Adipocyte (in vitro differentiated cells): ENCODE measurements at regions not wholly inside any gene's neighbourhood (a gene's known extent, or its start where the extent isn't known, plus 50 kb on each side); places are given as distances from the start of the nearest gene placed in this dataset.

Experiments used
- DNase-seq: peaks from one replicate; pipeline ENCODE4 v3.0.0-alpha.2; 2015; ENCODE audit warnings: low read depth
- H3K27me3 ChIP-seq: replicated peaks from 2 replicates; pipeline ENCODE4 v1.7.0; 2013; ENCODE audit warnings: mild to moderate bottlenecking, low read length, moderate library complexity; ENCODE audit not compliant: control insufficient read depth, insufficient read depth
- H3K36me3 ChIP-seq: 2 replicates; pipeline ENCODE4 v1.7.0; 2013; ENCODE audit warnings: low read length, mild to moderate bottlenecking, moderate library complexity; ENCODE audit not compliant: control insufficient read depth, insufficient read depth, severe bottlenecking
- H3K4me1 ChIP-seq: 2 replicates; pipeline ENCODE4 v1.7.0; 2013; ENCODE audit warnings: mild to moderate bottlenecking, low read length, moderate library complexity; ENCODE audit not compliant: control insufficient read depth, insufficient read depth
- H3K4me3 ChIP-seq: 2 replicates; pipeline ENCODE4 v1.7.0; 2013; ENCODE audit warnings: mild to moderate bottlenecking, low read length, moderate library complexity
- H3K9ac ChIP-seq: 2 replicates; pipeline ENCODE4 v1.7.0; 2013; ENCODE audit warnings: mild to moderate bottlenecking, low read length, moderate library complexity
- H3K9me3 ChIP-seq: 2 replicates; pipeline ENCODE4 v1.7.0; 2013; ENCODE audit warnings: mild to moderate bottlenecking, low read length, moderate library complexity; ENCODE audit not compliant: control insufficient read depth

DNA sequence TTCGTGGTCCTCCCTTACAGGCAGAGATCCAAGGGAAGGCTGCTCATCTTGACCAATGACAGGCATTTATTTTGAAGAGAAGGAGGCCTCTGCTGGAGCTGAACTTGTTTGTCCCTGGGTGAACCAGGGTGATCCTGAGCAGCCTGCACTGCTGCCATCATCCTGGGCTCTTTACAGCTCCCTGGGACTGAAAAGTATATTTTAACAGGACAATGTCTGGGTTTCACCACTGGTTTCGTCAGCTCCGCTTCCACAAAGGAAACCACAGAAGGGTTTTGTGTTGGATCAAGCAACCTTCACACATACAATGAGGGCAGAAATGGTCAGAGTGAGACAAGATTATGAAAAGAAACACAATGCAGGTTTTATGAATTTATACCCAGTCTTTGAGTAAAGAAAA, 400.7 kb upstream of the TPM1 start:
- Histone ChIP-seq H3K36me3 (no peaks in the 10 kb centered on the region), H3K9me3 (no peaks in the 10 kb centered on the region), H3K27me3 (no peaks in the 10 kb centered on the region), H3K4me1 (peaks cover 23% of the 10 kb centered on the region), H3K9ac (no peak overlapping the region), H3K4me3 (no peak overlapping the region)
- DNase-seq: no peak

DNA sequence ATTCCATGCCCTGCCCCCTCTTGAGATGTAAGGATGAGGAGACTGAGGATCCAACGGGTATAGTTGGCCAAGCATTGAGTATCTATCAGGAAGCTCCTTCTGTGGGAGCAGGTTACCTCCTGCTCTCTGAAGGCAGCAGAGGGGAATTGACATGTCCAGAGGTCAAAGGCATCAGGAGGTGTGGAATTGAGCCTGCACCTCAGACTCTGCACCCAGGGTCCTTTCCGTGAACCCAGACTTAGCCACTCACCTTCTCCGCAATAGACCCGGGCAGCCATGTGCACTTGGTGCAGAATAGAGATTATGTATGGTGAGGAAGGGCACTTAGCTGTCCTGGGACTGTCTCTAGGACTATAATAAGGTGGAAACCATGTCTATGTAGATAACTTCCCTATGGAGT, 399.0 kb upstream of the TPM1 start:
- Histone ChIP-seq H3K27me3 (no peaks in the 10 kb centered on the region), H3K36me3 (no peaks in the 10 kb centered on the region), H3K4me3 (no peak overlapping the region), H3K4me1 (peaks cover 35% of the 10 kb centered on the region), H3K9ac (no peak overlapping the region), H3K9me3 (no peaks in the 10 kb centered on the region)
- DNase-seq: no peak

DNA sequence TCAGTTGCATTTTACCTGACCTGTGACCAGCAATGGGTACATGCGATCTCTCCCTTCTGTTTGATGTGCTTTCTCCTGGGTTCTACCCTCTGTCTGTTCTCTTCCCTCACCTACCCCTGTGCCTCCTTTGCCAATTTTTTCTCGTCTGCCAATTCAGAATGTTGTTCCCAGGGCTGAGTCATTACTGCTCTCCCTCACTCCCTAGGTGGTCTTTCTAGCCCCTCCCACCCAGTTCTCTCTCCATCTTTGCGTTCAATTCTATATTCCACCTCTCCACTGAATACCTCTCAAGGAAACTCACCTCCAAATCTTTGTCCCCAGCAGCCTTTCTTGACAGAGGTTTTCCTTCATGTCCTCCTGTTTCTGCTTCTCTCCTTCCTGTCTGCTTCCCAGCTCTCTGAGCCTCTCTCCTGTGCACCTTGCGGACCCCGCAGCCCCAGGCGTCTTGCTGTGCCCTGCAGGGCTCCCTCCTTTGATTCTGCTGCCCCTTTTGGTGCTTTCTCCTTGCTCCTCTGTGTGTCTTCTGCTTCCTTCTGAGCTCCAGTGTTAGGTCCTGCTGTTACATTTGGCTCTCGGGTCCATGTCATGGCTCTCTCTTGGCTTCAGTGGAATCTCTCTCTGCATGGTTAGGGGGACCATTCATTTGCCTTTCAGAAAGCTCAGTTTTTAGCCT, 398.2 kb upstream of the TPM1 start:
- H3K9me3 ChIP-seq: no peaks in the 10 kb centered on the region
- no peaks in the 10 kb centered on the region for H3K36me3 ChIP-seq
- H3K4me3 ChIP-seq: no peak overlapping the region
- H3K4me1 ChIP-seq: peaks cover 35% of the 10 kb centered on the region
- DNase-seq: no peak
- peak overlapping the region; percentile 61 for H3K9ac ChIP-seq
- no peaks in the 10 kb centered on the region for H3K27me3 ChIP-seq

- Histone ChIP-seq H3K9ac (peak overlapping the region; percentile 61), H3K4me1 (peaks cover 42% of the 10 kb centered on the region), H3K27me3 (no peaks in the 10 kb centered on the region), H3K4me3 (no peak overlapping the region), H3K36me3 (peaks cover 3% of the 10 kb centered on the region), H3K9me3 (no peaks in the 10 kb centered on the region)
- DNase-seq: no peak
These were observed 397.4 kb upstream of the TPM1 start for GRCh38 chr15:62644889-62645742.

DNA sequence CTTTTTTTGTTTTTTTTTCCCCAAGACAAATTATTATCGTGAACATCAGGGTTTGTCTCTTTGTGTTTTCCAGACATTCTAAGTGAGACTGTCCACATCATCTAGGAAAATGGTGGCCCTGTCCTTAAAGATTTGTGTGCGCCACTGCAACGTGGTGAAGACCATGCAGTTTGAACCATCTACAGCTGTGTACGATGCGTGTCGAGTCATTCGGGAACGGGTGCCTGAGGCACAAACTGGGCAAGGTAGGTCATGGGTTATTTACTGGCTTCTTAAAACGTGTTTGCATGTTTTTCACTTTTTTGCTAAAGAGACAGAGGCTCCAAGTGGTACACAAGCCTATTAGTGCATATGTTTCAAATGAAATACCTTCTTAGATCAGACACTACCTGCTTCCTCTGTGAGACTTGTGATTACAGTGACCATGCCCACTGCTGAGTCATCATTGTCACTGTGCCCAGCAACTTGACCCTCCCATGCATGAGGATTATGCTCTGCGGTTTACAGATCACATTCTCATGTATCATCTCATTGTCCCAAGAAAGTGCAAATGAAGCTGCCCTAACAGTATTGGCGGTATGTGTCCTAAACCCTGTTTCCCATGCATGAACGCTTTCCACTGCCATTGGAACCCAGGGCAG, 395.2 kb upstream of the TPM1 start:
- peaks cover 45% of the 10 kb centered on the region for H3K4me1 ChIP-seq
- no peak overlapping the region for H3K4me3 ChIP-seq
- no peaks in the 10 kb centered on the region for H3K9me3 ChIP-seq
- H3K36me3 ChIP-seq: peaks cover 19% of the 10 kb centered on the region
- DNase-seq: peak; percentile 45
- H3K27me3 ChIP-seq: no peaks in the 10 kb centered on the region
- H3K9ac ChIP-seq: no peak overlapping the region

- Histone ChIP-seq H3K4me1 (peaks cover 45% of the 10 kb centered on the region), H3K9ac (no peak overlapping the region), H3K27me3 (no peaks in the 10 kb centered on the region), H3K9me3 (no peaks in the 10 kb centered on the region), H3K4me3 (no peak overlapping the region), H3K36me3 (peaks cover 25% of the 10 kb centered on the region)
- DNase-seq: no peak
These were observed 394.6 kb upstream of the TPM1 start for GRCh38 chr15:62647843-62648505.

- H3K9me3 ChIP-seq: no peaks in the 10 kb centered on the region
- no peak overlapping the region for H3K9ac ChIP-seq
- no peak overlapping the region for H3K4me3 ChIP-seq
- no peaks in the 10 kb centered on the region for H3K27me3 ChIP-seq
- DNase-seq: peak; percentile 29
- H3K36me3 ChIP-seq: peaks cover 34% of the 10 kb centered on the region
- peaks cover 41% of the 10 kb centered on the region for H3K4me1 ChIP-seq
These were observed 393.6 kb upstream of the TPM1 start for GRCh38 chr15:62648954-62649353.

- Histone ChIP-seq H3K4me3 (no peak overlapping the region), H3K27me3 (no peaks in the 10 kb centered on the region), H3K36me3 (peaks cover 43% of the 10 kb centered on the region), H3K4me1 (peaks cover 33% of the 10 kb centered on the region), H3K9ac (no peak overlapping the region), H3K9me3 (no peaks in the 10 kb centered on the region)
- DNase-seq: peak; percentile 17
These were observed 392.6 kb upstream of the TPM1 start for GRCh38 chr15:62649793-62650420.

DNA sequence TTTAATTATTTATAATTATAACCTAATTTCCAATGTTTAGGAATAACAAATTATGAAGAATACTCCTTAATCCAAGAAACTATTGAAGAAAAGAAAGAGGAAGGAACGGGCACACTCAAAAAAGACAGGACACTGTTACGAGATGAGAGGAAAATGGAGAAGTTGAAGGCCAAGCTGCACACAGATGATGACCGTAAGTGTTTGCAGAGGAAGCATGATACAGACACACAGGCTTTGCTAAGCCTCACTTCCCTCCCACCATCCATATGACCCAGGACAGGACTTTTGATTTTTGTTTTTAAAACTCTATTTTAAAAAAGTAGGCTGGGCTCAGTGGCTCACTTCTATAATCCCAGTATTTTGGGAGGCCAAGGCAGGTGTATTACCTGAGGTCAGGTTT, 389.4 kb upstream of the TPM1 start:
- peaks cover 11% of the 10 kb centered on the region for H3K4me1 ChIP-seq
- H3K36me3 ChIP-seq: peaks cover 73% of the 10 kb centered on the region

DNA sequence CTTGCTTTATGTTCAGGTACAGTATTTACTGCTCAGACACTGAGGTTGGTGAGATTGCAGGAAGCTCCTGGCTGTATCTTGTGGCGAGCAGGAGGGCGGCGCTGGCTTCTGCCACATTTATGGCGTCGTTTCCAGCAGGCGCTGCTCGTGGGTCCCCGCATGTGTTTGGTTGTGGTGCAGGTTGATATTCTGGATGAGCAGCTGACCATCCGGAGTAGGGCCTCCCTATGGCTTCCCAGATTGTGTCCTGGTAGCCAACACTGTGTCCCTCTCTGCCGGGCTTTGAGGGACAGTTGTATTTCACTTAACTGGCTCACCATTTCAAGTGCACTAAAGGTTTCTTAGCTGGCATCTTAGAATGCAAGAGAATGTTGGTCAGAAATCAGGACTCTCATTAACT, 386.5 kb upstream of the TPM1 start:
- no peaks in the 10 kb centered on the region for H3K9me3 ChIP-seq
- no peak for DNase-seq
- H3K4me1 ChIP-seq: no peaks in the 10 kb centered on the region
- no peaks in the 10 kb centered on the region for H3K27me3 ChIP-seq
- peaks cover 90% of the 10 kb centered on the region for H3K36me3 ChIP-seq
- H3K4me3 ChIP-seq: no peak overlapping the region
- no peak overlapping the region for H3K9ac ChIP-seq

More for the DNA sequence above, 389.4 kb upstream of the TPM1 start:
- DNase-seq: no peak
- Histone ChIP-seq H3K9ac (no peak overlapping the region), H3K4me3 (no peak overlapping the region), H3K27me3 (no peaks in the 10 kb centered on the region), H3K9me3 (no peaks in the 10 kb centered on the region)
